ENCODE measurements at regions not wholly inside any gene's neighbourhood (a gene's known extent, or its start where the extent isn't known, plus 50 kb on each side); places are given as distances from the start of the nearest gene placed in this dataset.

DNA sequence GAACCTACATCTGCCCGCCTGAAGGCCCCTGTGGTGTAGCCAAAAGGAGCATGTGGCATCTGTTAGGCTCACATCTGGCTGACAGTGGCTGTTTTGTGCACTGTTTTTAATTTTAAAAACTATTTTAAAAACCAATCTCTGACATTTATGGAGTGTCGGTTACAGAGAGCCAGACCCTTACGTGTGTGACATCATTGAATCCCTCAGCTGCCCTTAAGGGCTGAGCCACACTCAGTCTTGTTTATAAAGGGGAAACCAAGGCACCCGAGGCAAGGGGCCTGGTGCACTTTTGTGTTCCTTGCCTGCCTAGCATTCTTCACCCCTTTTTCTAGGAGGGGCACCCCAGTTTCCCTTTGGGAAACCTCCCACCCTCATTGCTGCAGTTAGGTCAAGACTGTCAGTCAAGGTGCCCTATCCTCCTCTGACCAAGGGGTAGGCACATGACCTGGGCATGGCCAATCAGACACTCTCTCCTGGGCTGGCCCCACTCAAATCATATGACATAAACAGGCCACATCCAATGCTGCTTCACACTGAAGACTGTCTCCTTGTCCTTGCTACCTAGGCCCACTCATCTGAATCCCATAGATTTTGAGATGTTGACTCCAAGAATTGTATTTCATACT lies 105.3 kb downstream of the LSM3 start:
- TF ChIP-seq CTCF (conservative IDR thresholded peaks at IDR 0.05; ENCODE audit: low read depth, low read length), result no peak
- no peak for DNase-seq (ENCODE audit: low read depth)
- no peak overlapping the region for H3K4me3 ChIP-seq (ENCODE audit: low read depth, low read length)

DNA sequence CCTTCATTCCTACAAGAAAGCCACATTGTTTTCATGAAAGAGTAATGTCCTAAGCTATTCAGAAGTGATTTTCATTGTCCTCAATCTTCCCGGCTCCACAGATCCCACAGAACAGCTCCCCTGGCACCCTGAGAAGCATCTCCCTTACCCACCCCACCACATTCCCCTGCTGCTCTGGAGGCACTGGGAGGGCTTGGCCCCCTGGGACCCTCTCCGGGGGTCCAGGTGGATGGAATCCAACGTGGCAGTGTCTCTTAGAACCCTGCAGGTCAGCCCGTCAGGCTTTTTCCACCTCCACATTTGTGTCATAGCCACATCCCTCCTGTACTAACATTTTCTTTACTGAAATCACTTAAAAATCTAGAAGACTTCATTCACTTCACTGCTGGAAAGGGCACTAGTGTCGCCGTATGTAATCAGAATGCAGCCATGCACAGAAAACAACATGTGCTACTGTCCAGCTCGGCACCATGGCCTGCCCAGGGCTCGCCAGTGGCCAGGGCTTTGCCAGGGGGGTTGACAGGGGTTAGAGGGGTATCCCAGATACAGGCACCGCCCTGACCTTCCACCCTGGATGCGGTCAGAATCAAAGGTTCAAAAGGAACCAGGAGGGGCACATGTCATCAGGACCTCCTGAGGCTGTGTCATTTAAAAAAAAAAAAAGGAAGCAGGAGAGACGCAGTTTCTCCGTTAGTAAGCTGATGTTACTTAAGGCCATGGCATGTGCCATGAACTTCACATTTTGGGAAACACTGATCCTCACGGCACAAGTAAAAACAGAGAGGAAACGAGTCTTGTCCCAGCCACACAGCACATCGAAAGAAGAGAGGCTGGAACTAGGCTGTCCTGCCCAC lies 106.3 kb downstream of the LSM3 start:
- no peak overlapping the region for H3K4me3 ChIP-seq (ENCODE audit: low read depth, low read length)
- no peak for TF ChIP-seq CTCF (conservative IDR thresholded peaks at IDR 0.05; ENCODE audit: low read depth, low read length)
- no peak for DNase-seq (ENCODE audit: low read depth)

- no peak overlapping the region for H3K4me3 ChIP-seq (ENCODE audit: low read depth, low read length)
- no peak for DNase-seq (ENCODE audit: low read depth)
- no peak for TF ChIP-seq CTCF (conservative IDR thresholded peaks at IDR 0.05; ENCODE audit: low read depth, low read length)
Observed at GRCh38 chr3:14285548-14285925, 106.9 kb downstream of the LSM3 start.

DNA sequence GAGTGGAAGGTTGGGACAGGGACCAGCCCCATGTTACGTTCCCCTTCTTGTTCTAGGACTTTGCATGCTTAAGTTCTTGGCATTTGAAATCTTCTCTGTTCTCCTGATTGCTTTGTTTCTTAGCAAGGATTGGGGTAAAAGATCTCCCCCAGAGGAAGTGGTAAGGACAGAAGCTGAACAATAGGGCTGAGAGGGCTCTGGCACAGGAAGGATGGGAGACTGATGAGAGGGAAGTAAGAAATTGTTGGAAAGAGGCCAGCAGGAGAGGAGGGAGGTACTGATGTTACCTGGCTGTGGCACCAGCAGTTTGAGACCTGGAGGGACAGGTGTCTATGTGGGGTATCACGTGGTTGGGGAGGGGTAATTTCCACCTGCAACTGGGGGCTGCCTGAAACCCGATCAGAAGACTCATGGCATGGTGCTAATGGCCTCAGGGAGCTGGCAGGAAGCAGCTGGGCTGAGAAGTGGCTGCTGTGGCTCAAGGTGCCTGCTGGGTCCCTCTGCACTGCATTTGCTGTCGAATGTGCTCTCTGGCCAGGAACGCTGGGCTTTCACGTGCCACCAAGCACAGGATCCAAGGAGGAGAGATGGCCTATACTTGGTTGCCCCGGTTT lies 108.4 kb downstream of the LSM3 start:
- TF ChIP-seq CTCF (conservative IDR thresholded peaks at IDR 0.05; ENCODE audit: low read depth, low read length), result no peak
- DNase-seq (ENCODE audit: low read depth), result no peak
- no peak overlapping the region for H3K4me3 ChIP-seq (ENCODE audit: low read depth, low read length)

DNA sequence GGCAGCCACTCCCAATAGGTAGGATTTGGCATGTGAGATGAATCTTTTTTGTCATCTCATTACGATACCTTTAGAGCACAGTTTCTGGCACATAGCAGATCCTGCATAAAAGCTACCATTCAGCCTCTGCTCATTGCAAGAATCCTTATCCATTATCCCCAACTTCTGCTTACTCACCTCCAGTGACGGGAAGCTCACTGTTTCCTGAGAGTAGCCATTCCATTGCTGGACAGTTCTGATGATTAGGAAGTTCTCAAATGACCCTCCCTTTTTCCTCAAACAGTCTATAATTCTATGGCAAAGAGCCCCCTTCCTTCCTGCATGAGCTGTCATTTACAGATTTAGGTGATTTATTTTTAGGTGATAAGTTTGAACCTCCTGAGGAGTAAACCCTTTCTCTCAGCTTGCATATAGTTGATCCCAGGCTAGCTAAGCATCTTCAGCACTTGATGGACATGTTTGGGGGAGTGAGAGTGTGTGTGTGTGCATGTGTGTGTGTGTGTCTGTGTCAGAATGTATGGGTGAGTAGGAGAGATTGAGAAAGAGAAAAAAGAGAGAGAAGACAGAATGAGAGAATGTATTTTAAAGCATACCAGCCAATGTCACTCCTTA lies 109.7 kb downstream of the LSM3 start:
- no peak for TF ChIP-seq CTCF (conservative IDR thresholded peaks at IDR 0.05; ENCODE audit: low read depth, low read length)
- no peak overlapping the region for H3K4me3 ChIP-seq (ENCODE audit: low read depth, low read length)
- no peak for DNase-seq (ENCODE audit: low read depth)

GRCh38 chr3:14288833-14289451 lies 110.3 kb downstream of the LSM3 start:
- DNase-seq (ENCODE audit: low read depth), result no peak
- no peak for TF ChIP-seq CTCF (conservative IDR thresholded peaks at IDR 0.05; ENCODE audit: low read depth, low read length)
- no peak overlapping the region for H3K4me3 ChIP-seq (ENCODE audit: low read depth, low read length)
